ENCODE measurements at regions not wholly inside any gene's neighbourhood (a gene's known extent, or its start where the extent isn't known, plus 50 kb on each side); places are given as distances from the start of the nearest gene placed in this dataset.
"Not testable (repeated sequence)": the region's sequence is repeated elsewhere in the genome, so short reads cannot be mapped to it uniquely, and the experiment has no call there.

DNA sequence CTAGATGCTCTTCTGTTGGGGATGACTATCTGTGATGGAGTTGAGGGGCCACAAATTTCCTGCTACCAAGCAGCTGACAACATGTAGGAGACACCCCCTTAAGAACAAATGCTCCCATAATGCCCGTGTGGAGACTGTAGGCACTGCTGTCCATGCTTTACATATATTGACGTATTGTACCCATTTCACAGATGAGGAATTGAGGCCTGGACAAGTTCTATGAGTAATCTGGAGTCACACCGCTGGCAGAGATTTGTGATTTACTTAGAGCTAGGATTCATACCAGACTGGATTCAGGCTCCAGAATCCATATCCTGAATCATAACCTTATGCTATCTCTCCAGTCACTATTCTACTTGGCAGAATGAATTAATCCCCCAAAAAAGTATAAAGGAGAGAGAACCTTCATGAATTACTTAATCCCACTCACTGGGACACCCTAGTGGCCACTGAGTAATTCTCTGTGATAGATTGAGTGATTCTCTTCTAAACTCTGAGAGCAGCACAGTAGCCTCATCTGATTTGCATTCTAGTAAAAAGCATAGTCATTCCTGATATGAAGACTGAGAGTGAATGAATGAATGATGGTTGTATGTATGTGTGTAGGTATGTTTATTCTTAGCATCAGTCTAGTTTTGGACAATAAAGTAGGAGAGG lies 460.7 kb upstream of the MEIS1 start:
- DNase-seq = no peak
- Mint-ChIP-seq H3K36me3 (no peaks in the 10 kb centered on the region), H3K4me1 (no peaks in the 10 kb centered on the region), H3K27me3 (no peaks in the 10 kb centered on the region), H3K9me3 (peaks cover 2% of the 10 kb centered on the region), H3K4me3 (no peak overlapping the region), H3K27ac (no peak overlapping the region)
- no peak for ATAC-seq (ENCODE audit: low read depth)
- POLR2A ChIA-PET = no interaction called here

DNA sequence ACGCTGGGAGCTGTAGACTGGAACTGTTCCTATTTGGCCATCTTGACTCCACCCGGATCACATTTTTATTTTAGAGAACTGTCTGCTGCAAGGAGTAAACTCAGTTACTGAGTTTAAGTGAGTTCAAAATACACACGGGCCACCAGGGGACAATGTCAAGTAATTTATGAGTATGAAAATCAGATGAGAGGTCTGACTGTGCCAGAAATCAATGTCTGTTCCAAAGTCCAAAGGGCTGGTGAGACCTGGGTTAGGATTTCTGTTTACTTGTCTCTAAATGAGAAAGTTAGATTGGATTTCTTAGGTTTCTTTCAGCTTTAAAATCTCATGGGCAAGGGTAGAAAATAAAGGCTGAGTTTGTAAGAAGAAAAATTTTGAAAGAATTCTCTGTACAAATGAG lies 465.8 kb upstream of the MEIS1 start:
- Mint-ChIP-seq H3K27me3 (peaks cover 1% of the 10 kb centered on the region), H3K36me3 (no peaks in the 10 kb centered on the region), H3K9me3 (no peaks in the 10 kb centered on the region), H3K27ac (no peak overlapping the region), H3K4me1 (no peaks in the 10 kb centered on the region), H3K4me3 (no peak overlapping the region)
- DNase-seq (no peak), ATAC-seq (ENCODE audit: low read depth) (no peak)
- POLR2A ChIA-PET = no interaction called here

DNA sequence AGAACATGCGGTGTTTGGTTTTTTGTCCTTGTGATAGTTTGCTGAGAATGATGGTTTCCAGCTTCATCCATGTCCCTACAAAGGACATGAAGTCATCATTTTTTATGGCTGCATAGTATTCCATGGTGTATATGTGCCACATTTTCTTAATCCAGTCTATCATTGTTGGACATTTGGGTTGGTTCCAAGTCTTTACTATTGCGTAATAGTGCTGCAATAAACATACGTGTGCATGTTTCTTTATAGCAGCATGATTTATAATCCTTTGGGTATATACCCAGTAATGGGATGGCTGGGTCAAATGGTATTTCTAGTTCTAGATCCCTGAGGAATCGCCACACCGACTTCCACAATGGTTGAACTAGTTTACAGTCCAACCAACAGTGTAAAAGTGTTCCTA lies 471.6 kb upstream of the MEIS1 start:
- not testable (repeated sequence) for H3K9me3 Mint-ChIP-seq; ATAC-seq (ENCODE audit: low read depth)

DNA sequence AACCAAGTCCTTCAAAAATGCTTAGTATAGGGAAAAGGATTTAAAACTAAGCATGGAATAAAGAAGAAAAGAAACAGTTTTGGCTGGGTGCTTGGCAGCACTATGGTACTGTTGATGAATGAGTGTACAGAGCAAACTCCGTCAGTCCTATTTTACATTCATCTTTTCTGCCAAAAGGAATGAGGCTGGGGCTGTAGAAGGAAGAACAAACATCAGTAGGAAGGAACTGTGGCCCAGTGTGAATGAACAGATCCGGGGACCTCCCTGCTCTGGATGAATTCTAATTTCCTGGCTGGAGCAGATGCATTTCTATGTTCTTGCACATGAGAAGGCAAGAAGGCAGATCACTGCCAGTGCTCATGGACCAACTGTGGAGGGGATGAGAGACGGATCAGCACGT lies 474.0 kb upstream of the MEIS1 start:
- no peaks in the 10 kb centered on the region for H3K4me1 Mint-ChIP-seq
- DNase-seq = no peak
- no peak overlapping the region for H3K27ac Mint-ChIP-seq
- no peaks in the 10 kb centered on the region for H3K36me3 Mint-ChIP-seq
- no peaks in the 10 kb centered on the region for H3K27me3 Mint-ChIP-seq
- POLR2A ChIA-PET = no interaction called here
- peaks cover 2% of the 10 kb centered on the region for H3K9me3 Mint-ChIP-seq
- no peak overlapping the region for H3K4me3 Mint-ChIP-seq
- ATAC-seq (ENCODE audit: low read depth) = no peak

More for the DNA sequence above, 471.6 kb upstream of the MEIS1 start:
- H3K27me3 Mint-ChIP-seq, POLR2A ChIA-PET, H3K27ac Mint-ChIP-seq, H3K36me3 Mint-ChIP-seq, H3K4me3 Mint-ChIP-seq, H3K4me1 Mint-ChIP-seq, DNase-seq: not testable (repeated sequence)

DNA sequence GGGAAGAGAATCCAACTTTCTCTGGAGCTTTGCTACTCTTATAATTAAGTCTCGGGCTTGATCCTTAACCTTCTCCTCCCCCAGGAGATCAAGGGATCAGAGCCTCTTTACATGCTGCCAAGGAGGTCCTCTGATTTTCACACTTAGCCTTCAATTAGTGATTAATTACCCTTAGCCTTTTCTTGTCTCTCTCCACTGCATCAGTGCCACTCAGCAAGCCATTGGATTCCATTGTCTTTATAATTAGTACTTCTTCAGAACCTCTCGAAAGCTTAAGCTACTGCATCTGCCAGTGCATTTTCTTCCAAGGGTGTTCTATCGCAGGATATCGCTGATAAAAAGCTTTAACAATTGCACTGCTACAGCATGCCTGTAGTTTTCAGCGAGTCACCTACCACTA lies 477.0 kb upstream of the MEIS1 start:
- H3K27ac Mint-ChIP-seq = no peak overlapping the region
- H3K27me3 Mint-ChIP-seq = no peaks in the 10 kb centered on the region
- no peaks in the 10 kb centered on the region for H3K4me1 Mint-ChIP-seq
- no peaks in the 10 kb centered on the region for H3K36me3 Mint-ChIP-seq
- ATAC-seq (ENCODE audit: low read depth) (no peak), DNase-seq (no peak)
- H3K9me3 Mint-ChIP-seq = peaks cover 2% of the 10 kb centered on the region
- POLR2A ChIA-PET = interaction anchor here (0.6 kb wide), 1 partner anchor 18 kb away, joined by 3 read pairs; no protein-coding TSS in a partner anchor
- H3K4me3 Mint-ChIP-seq = no peak overlapping the region

DNA sequence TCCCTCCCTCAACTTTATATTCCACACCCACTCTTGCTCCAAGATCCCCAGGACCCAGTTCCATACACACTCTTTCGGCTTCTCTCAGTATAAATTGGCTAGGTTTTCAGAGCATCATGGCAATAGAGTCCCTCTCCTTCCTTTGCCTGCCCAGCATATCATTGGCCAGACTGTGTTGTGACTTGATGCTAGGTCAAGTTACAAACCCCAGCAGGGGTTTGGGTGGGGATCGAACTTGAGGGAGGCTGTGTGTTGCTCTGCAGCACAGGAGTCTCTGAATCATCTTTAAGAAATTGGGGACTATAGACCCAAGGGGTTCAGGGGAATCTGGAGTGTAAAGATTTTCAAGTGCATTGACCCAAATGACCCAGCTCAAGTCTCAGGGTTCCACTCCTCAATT lies 477.5 kb upstream of the MEIS1 start:
- H3K4me3 Mint-ChIP-seq = no peak overlapping the region
- no peaks in the 10 kb centered on the region for H3K4me1 Mint-ChIP-seq

DNA sequence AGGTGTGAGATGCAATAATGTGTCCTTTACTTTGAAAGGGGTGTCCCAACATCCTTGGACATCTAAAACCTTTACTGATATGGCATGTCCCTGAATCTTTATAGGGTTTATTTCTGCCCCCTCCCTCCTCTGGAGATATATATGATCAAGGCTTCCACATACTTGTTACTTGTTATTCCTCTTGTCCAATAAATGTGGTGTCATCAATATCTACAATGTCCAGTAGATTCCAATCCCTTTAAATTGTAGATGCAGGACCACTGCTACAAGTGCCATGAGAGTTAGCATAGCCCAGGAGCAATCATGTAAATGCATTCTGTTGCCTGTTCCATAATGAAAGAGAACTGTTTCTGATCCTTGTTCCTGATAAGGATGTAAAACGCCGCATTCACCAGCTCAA lies 479.7 kb upstream of the MEIS1 start:
- POLR2A ChIA-PET = no interaction called here
- Mint-ChIP-seq H3K9me3 (peaks cover 2% of the 10 kb centered on the region), H3K27ac (no peak overlapping the region), H3K27me3 (no peaks in the 10 kb centered on the region), H3K4me3 (no peak overlapping the region), H3K4me1 (no peaks in the 10 kb centered on the region), H3K36me3 (no peaks in the 10 kb centered on the region)
- ATAC-seq (ENCODE audit: low read depth) (no peak), DNase-seq (no peak)

More for the DNA sequence above, 477.5 kb upstream of the MEIS1 start:
- Mint-ChIP-seq H3K27me3 (no peaks in the 10 kb centered on the region), H3K36me3 (no peaks in the 10 kb centered on the region), H3K27ac (no peak overlapping the region), H3K9me3 (peaks cover 2% of the 10 kb centered on the region)
- ATAC-seq (ENCODE audit: low read depth) (no peak), DNase-seq (no peak)
- POLR2A ChIA-PET = no interaction called here

DNA sequence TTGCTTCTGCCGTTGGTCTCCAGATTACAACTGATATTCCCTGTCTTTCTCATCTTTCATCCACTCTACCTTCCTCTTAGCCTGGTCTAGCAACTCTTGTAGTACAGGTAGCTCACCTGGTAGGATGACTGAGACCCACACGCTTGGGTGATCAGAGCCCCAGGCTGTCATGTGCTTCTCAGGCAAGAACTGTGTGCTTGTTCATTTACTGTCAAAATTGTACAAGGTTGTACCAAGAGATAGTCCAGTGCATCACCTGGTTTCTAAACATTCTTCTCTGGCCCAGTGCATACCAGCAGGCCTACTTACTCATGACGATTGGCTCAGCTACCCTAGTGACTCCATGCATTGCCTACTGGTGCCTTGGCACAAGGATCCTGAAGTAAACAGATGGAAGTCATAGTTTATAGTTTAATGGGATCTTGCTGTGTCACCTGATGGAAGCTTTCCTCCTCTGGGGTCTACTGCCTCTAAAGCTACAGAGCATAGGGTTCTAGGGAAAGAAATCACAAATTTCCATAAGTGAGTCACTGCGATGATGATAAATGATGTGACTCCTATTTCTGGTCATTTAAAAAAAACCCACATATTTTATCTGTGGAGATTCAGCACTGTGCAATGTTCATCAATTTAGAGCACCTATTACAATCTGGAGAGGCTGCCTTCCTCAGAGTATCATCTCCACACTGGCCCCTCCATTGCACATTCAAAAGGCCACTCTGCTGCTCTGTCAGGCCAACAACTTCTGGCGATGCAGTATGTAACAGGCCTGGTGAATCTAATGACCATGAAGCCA lies 481.8 kb upstream of the MEIS1 start:
- Mint-ChIP-seq H3K4me1 (no peaks in the 10 kb centered on the region), H3K27me3 (no peaks in the 10 kb centered on the region), H3K4me3 (no peak overlapping the region), H3K9me3 (peaks cover 2% of the 10 kb centered on the region), H3K27ac (no peak overlapping the region), H3K36me3 (no peaks in the 10 kb centered on the region)
- no peak for DNase-seq
- ATAC-seq (ENCODE audit: low read depth) = no peak
- POLR2A ChIA-PET = no interaction called here

DNA sequence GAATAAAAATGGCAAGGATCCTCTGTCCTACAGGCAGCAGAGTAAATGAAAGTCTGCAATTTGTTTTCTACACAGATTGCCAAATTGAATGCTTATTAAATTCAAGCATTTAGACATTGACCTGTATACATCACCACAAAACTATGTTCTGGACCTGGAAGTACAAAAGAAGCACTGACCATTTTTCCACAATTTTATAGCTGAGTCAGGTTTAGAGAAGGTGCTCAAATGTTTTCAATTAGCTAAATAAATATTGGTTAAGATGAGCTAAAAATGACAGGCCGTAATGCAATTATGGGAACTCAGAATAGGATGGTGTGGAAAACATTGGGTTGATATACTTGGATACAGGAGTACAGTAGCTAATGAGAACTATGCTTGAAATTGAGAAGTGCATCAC lies 490.7 kb upstream of the MEIS1 start:
- no peak overlapping the region for H3K4me3 Mint-ChIP-seq
- no peak for DNase-seq
- H3K4me1 Mint-ChIP-seq = no peaks in the 10 kb centered on the region
- no peak for ATAC-seq (ENCODE audit: low read depth)
- no peaks in the 10 kb centered on the region for H3K9me3 Mint-ChIP-seq
- POLR2A ChIA-PET = no interaction called here
- no peak overlapping the region for H3K27ac Mint-ChIP-seq
- no peaks in the 10 kb centered on the region for H3K27me3 Mint-ChIP-seq
- no peaks in the 10 kb centered on the region for H3K36me3 Mint-ChIP-seq

DNA sequence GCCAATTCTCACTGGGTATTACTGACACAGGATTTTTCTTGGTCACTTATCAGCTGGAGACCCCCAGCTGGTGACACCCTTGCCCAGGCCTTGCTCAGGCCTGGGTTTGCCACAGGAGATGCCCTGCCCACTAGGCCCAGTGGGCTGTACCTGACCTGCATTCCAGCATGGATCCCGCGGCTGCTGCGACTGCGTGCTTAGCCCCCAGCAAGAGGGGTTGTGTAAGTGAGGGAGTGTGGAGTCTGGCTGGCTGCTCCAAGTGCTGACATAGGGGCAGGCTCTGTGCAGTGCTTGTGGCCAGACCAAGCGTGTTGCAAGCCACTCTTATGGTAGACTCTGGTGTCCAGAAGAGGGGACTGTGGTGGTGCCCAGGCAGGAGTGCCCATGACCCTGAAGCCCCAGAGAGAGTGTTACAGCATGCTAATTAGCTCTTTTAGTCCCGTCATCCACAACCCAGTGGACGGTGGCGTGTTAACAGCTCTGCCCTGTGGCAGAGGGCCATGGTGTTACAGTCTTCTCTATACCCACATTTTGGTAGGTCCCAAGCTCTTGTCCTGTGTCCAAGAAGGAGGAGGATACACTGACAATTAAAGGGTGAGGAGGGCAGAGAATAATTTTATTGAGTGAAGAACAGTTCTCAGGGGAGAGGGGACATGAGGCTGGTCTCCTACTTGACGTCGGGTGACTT lies 491.7 kb upstream of the MEIS1 start:
- Mint-ChIP-seq H3K27me3 (no peaks in the 10 kb centered on the region), H3K36me3 (no peaks in the 10 kb centered on the region), H3K9me3 (no peaks in the 10 kb centered on the region), H3K4me3 (no peak overlapping the region), H3K4me1 (no peaks in the 10 kb centered on the region), H3K27ac (no peak overlapping the region)
- DNase-seq = no peak
- POLR2A ChIA-PET = no interaction called here
- ATAC-seq (ENCODE audit: low read depth) = no peak

DNA sequence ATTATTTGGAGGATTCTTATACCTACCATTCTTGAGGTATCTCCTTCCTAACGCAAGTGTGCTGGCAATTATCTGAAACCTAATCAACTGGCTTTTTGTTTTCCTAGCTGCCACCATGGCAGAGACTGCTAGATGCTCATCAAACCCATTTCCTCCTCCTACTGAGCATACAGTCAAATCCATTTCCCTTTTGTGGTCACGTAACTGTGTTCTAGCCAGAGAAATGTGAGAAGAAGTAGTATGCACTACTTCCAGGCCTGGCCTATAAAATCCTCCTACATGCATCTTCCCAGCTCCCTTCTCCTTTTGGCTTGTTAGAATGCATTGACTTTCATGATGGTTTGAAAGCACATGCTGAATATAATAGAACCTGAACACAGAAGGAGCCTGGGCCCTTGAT lies 494.1 kb upstream of the MEIS1 start:
- DNase-seq = no peak
- no peak for ATAC-seq (ENCODE audit: low read depth)
- Mint-ChIP-seq H3K4me3 (no peak overlapping the region), H3K27me3 (no peaks in the 10 kb centered on the region), H3K36me3 (no peaks in the 10 kb centered on the region), H3K9me3 (no peaks in the 10 kb centered on the region), H3K4me1 (no peaks in the 10 kb centered on the region), H3K27ac (no peak overlapping the region)
- POLR2A ChIA-PET = no interaction called here

DNA sequence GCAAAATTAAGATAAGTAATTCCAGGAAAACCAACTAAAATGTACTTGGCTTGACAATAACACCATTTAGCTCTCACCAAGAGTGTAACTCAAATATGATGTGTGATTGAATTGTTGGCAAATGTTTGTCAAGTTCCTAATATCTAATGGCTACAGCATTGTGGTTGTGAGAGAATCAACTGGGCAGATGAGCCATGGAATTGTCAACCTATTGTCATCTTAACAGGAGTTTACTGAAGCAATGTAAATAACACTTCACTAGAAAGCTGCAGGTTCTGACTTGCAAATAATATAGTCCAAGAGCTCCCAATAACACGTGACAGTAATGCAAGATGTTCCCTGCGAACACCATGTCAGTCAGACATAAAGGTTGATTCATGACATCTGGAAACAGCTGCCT lies 495.2 kb upstream of the MEIS1 start:
- no peaks in the 10 kb centered on the region for H3K9me3 Mint-ChIP-seq
- H3K27me3 Mint-ChIP-seq = no peaks in the 10 kb centered on the region
- POLR2A ChIA-PET = no interaction called here
- no peak overlapping the region for H3K4me3 Mint-ChIP-seq
- no peak overlapping the region for H3K27ac Mint-ChIP-seq
- no peak for DNase-seq
- H3K36me3 Mint-ChIP-seq = no peaks in the 10 kb centered on the region
- ATAC-seq (ENCODE audit: low read depth) = no peak
- H3K4me1 Mint-ChIP-seq = no peaks in the 10 kb centered on the region

DNA sequence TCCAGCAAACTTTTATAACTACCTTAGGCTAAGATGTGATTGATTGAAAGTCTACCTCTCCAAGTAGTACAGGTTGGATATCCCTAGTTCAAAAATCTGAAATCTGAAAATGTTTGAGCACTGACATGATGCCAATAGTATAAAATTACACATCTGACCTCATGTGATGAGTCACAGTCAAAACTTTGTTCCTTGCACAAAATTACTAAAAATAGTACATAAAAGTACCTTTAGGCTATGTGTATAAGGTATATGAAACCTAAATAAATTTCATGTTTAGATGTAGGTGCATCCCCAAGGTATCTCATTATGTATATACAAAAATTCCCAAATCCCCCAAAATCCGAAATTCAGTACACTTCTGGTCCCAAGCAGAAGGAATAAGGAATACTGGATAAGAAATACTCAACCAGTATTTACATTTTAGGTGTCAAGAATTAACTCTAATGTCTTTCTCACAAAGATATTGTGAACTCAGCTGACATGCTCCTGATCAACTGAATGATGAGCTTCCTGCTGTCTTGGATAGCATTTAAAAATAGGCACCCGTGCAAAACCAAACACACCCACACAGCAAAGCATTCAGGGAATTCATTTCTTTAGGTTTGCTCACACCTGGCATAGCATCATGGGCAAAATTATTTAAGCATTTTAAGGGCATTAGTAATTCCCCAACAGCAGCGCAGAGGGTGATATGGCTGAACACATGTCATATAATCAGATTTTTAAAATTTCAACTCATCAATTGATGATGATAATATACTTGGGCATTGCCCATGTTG lies 497.4 kb upstream of the MEIS1 start:
- no peak overlapping the region for H3K4me3 Mint-ChIP-seq

More for the DNA sequence above, 497.4 kb upstream of the MEIS1 start:
- Mint-ChIP-seq H3K9me3 (no peaks in the 10 kb centered on the region), H3K4me1 (no peaks in the 10 kb centered on the region), H3K27me3 (no peaks in the 10 kb centered on the region), H3K27ac (no peak overlapping the region), H3K36me3 (no peaks in the 10 kb centered on the region)
- ATAC-seq (ENCODE audit: low read depth) = no peak
- no peak for DNase-seq
- POLR2A ChIA-PET = no interaction called here

Data from activated naive CD8-positive, alpha-beta T cell treated with anti-CD3 and anti-CD28 coated beads, Interleukin-2, amount 10 ng/mL, durations not matched to agents 7 days and 5 days (primary cell).